ENCODE measurements at regions not wholly inside any gene's neighbourhood (a gene's known extent, or its start where the extent isn't known, plus 50 kb on each side); places are given as distances from the start of the nearest gene placed in this dataset.

- no peak overlapping the region for H3K9ac ChIP-seq (ENCODE audit: low read length)
- no peaks in the 10 kb centered on the region for H3K27me3 ChIP-seq (ENCODE audit: low read depth, low read length)
- no peak for TF ChIP-seq EZH2phosphoT487 (IDR thresholded peaks at IDR 0.05; ENCODE audit: low read depth)
- no peak for TF ChIP-seq CTCF (IDR thresholded peaks at IDR 0.05; ENCODE audit: low read depth, low read length)
- H3K79me2 ChIP-seq (ENCODE audit: low read length) = no peaks in the 10 kb centered on the region
- H3K4me1 ChIP-seq (ENCODE audit: low read length) = no peaks in the 10 kb centered on the region
- H4K20me1 ChIP-seq (ENCODE audit: insufficient read depth, low read length) = peaks cover 2% of the 10 kb centered on the region; the same call in 1 of the 2 replicates
- H3K4me3 ChIP-seq (ENCODE audit: low read length) = no peak overlapping the region
- H3K36me3 ChIP-seq (replicated peaks; ENCODE audit: low read depth, low read length) = no peaks in the 10 kb centered on the region
- H3K4me2 ChIP-seq (ENCODE audit: low read length) = no peak overlapping the region
- H3K9me3 ChIP-seq (ENCODE audit: insufficient read depth, low read length) = no peaks in the 10 kb centered on the region
- H3K27ac ChIP-seq (ENCODE audit: low read length) = no peak overlapping the region
- H2AFZ ChIP-seq (ENCODE audit: low read depth, low read length) = no peak overlapping the region
These were observed 248.1 kb upstream of the C2CD4B start for GRCh38 chr15:62413153-62413552.

GRCh38 chr15:62413786-62414185, 248.7 kb upstream of the C2CD4B start:
- no peaks in the 10 kb centered on the region for H3K4me1 ChIP-seq (ENCODE audit: low read length)
- no peaks in the 10 kb centered on the region for H3K79me2 ChIP-seq (ENCODE audit: low read length)
- H3K27me3 ChIP-seq (ENCODE audit: low read depth, low read length) = no peaks in the 10 kb centered on the region
- no peaks in the 10 kb centered on the region for H3K9me3 ChIP-seq (ENCODE audit: insufficient read depth, low read length)
- H3K36me3 ChIP-seq (replicated peaks; ENCODE audit: low read depth, low read length) = no peaks in the 10 kb centered on the region
- no peak overlapping the region for H3K4me2 ChIP-seq (ENCODE audit: low read length)
- H3K4me3 ChIP-seq (ENCODE audit: low read length) = no peak overlapping the region
- no peak overlapping the region for H3K9ac ChIP-seq (ENCODE audit: low read length)
- peaks cover 2% of the 10 kb centered on the region; the same call in 1 of the 2 replicates for H4K20me1 ChIP-seq (ENCODE audit: insufficient read depth, low read length)
- TF ChIP-seq CTCF (IDR thresholded peaks at IDR 0.05; ENCODE audit: low read depth, low read length) (no peak), EZH2phosphoT487 (IDR thresholded peaks at IDR 0.05; ENCODE audit: low read depth) (no peak)
- no peak overlapping the region for H3K27ac ChIP-seq (ENCODE audit: low read length)
- no peak overlapping the region for H2AFZ ChIP-seq (ENCODE audit: low read depth, low read length)

- H3K79me2 ChIP-seq (ENCODE audit: low read length) = no peaks in the 10 kb centered on the region
These were observed 250.4 kb upstream of the C2CD4B start for GRCh38 chr15:62415498-62415897.

GRCh38 chr15:62416526-62416925, 251.4 kb upstream of the C2CD4B start:
- H2AFZ ChIP-seq (ENCODE audit: low read depth, low read length) = no peak overlapping the region
- TF ChIP-seq EZH2phosphoT487 (IDR thresholded peaks at IDR 0.05; ENCODE audit: low read depth) (no peak), CTCF (IDR thresholded peaks at IDR 0.05; ENCODE audit: low read depth, low read length) (no peak)
- H3K79me2 ChIP-seq (ENCODE audit: low read length) = no peaks in the 10 kb centered on the region
- peaks cover 2% of the 10 kb centered on the region; the same call in 1 of the 2 replicates for H4K20me1 ChIP-seq (ENCODE audit: insufficient read depth, low read length)
- H3K4me1 ChIP-seq (ENCODE audit: low read length) = no peaks in the 10 kb centered on the region
- H3K27ac ChIP-seq (ENCODE audit: low read length) = no peak overlapping the region
- H3K27me3 ChIP-seq (ENCODE audit: low read depth, low read length) = no peaks in the 10 kb centered on the region
- no peak overlapping the region for H3K4me2 ChIP-seq (ENCODE audit: low read length)
- H3K9me3 ChIP-seq (ENCODE audit: insufficient read depth, low read length) = no peaks in the 10 kb centered on the region
- no peak overlapping the region for H3K9ac ChIP-seq (ENCODE audit: low read length)
- no peak overlapping the region for H3K4me3 ChIP-seq (ENCODE audit: low read length)
- H3K36me3 ChIP-seq (replicated peaks; ENCODE audit: low read depth, low read length) = no peaks in the 10 kb centered on the region

More at GRCh38 chr15:62415498-62415897, 250.4 kb upstream of the C2CD4B start:
- H3K27me3 ChIP-seq (ENCODE audit: low read depth, low read length) = no peaks in the 10 kb centered on the region
- no peaks in the 10 kb centered on the region for H3K36me3 ChIP-seq (replicated peaks; ENCODE audit: low read depth, low read length)
- TF ChIP-seq CTCF (IDR thresholded peaks at IDR 0.05; ENCODE audit: low read depth, low read length) = no peak
- TF ChIP-seq EZH2phosphoT487 (IDR thresholded peaks at IDR 0.05; ENCODE audit: low read depth) = no peak
- no peak overlapping the region for H2AFZ ChIP-seq (ENCODE audit: low read depth, low read length)
- no peak overlapping the region for H3K4me3 ChIP-seq (ENCODE audit: low read length)
- H3K9me3 ChIP-seq (ENCODE audit: insufficient read depth, low read length) = no peaks in the 10 kb centered on the region
- no peak overlapping the region for H3K4me2 ChIP-seq (ENCODE audit: low read length)
- no peak overlapping the region for H3K27ac ChIP-seq (ENCODE audit: low read length)
- peaks cover 2% of the 10 kb centered on the region; the same call in 1 of the 2 replicates for H4K20me1 ChIP-seq (ENCODE audit: insufficient read depth, low read length)
- no peaks in the 10 kb centered on the region for H3K4me1 ChIP-seq (ENCODE audit: low read length)
- H3K9ac ChIP-seq (ENCODE audit: low read length) = no peak overlapping the region

Data from OCI-LY3 (cell line).